Spleen (tissue), 11 donors: ENCODE measurements at regions not wholly inside any gene's neighbourhood (a gene's known extent, or its start where the extent isn't known, plus 50 kb on each side); places are given as distances from the start of the nearest gene placed in this dataset.

Experiments
- DNase-seq: peaks from one replicate; pipeline ENCODE4 v3.0.0-alpha.2; 2020
- H3K27ac ChIP-seq, 8 donors: fragments of 200-600 bp; sonication (generic) in 7 of 8; 1 replicate in 4 of 8; 2 replicates in 4 of 8; pipeline versions ENCODE4 v1.5.0 to v1.8.0; 2016 to 2021; ENCODE audit warnings: inconsistent platforms in 4 of 8, mild to moderate bottlenecking in 4 of 8, moderate library complexity in 1 of 8
- H3K27me3 ChIP-seq, 7 donors: fragments of 200-600 bp; sonication (generic) in 6 of 7; replicated peaks in 1 of 7; 1 replicate in 4 of 7; 2 replicates in 3 of 7; pipeline versions ENCODE4 v1.5.0 to v1.8.0; 2016 to 2021; ENCODE audit warnings: inconsistent platforms in 3 of 7, mild to moderate bottlenecking in 1 of 7
- H3K36me3 ChIP-seq, 6 donors: fragments of 200-600 bp; sonication (generic) in 5 of 6; 1 replicate in 4 of 6; 2 replicates in 2 of 6; pipeline versions ENCODE4 v1.5.0 to v1.8.0; 2016 to 2021; ENCODE audit warnings: inconsistent platforms in 2 of 6
- H3K4me1 ChIP-seq, 6 donors: fragments of 200-600 bp; sonication (generic) in 5 of 6; 1 replicate in 3 of 6; 2 replicates in 3 of 6; pipeline versions ENCODE4 v1.5.0 to v1.8.0; 2016 to 2021; ENCODE audit warnings: inconsistent platforms in 3 of 6
- H3K4me3 ChIP-seq, 8 donors: fragments of 200-600 bp; sonication (generic) in 7 of 8; 1 replicate in 4 of 8; 2 replicates in 4 of 8; pipeline versions ENCODE4 v1.5.0 to v1.8.0; 2016 to 2021; ENCODE audit warnings: inconsistent platforms in 4 of 8, mild to moderate bottlenecking in 4 of 8, moderate library complexity in 2 of 8
- H3K9me3 ChIP-seq, 8 donors: fragments of 200-600 bp; sonication (generic) in 7 of 8; 1 replicate in 4 of 8; 2 replicates in 4 of 8; pipeline versions ENCODE4 v1.5.0 to v1.8.0; 2016 to 2021; ENCODE audit warnings: inconsistent platforms in 4 of 8
- POLR2A ChIP-seq, 3 donors: fragments of 450-650 bp; IDR thresholded peaks; one replicate each; pipeline ENCODE4 v1.5.1; 2017; ENCODE audit warnings: antibody characterized with exemption in 3 of 3, mild to moderate bottlenecking in 1 of 3
- POLR2AphosphoS5 ChIP-seq, 3 donors: sonication (generic); formaldehyde crosslinking; IDR thresholded peaks; one replicate each; pipeline ENCODE4 v1.5.1; 2017; ENCODE audit warnings: antibody characterized with exemption in 3 of 3
- WGBS, 5 donors: extraction: QIAGEN DNeasy Blood & Tissue Kit in 3 of 5; methylation state at CpG; one replicate each; pipeline versions ENCODE4 v1.1.5 to v1.1.7; 2013 to 2018; 5-methylcytosine and 5-hydroxymethylcytosine counted together
- intact Hi-C: fragments of 100-400 bp; cut with DNase I; formaldehyde crosslinking; loops from one replicate; pipeline ENCODE4 v1.15.0; 2023; ENCODE audit warnings: low total_unique reads
- TF ChIP-seq, protein P1 (sequence below), 11 experiments: fragments of 200-600 bp in 7 of 11; fragments of 450-650 bp in 4 of 11; sonication (generic) in 4 of 11; IDR thresholded peaks in 8 of 11; conservative IDR thresholded peaks in 3 of 11; 1 replicate in 7 of 11; 2 replicates in 4 of 11; pipeline versions ENCODE4 v1.4.0 to v1.8.0; 2016 to 2021; ENCODE audit warnings: antibody characterized with exemption in 11 of 11, inconsistent platforms in 4 of 11, mild to moderate bottlenecking in 1 of 11
- donor health status: healthy with polysubstance abuse.
- donor health status: DM: no; HTN: no; CAD: no; lungs with moderate emphysema.
- donor health status: DM: no; HTN: no; CAD: no.
- donor health status: Bipolar disorder and iron deficiency.
- donor health status: healthy.
- donor health status: DM: no; HTN: no; CAD: no.
- donor health status: DM: yes; HTN: yes; CAD: no.

GRCh38 chr13:65829241-65830008 lies 1400.7 kb downstream of the PCDH9 start:
- Histone ChIP-seq H3K36me3 (no peaks in the 10 kb centered on the region), H3K27ac (no peak overlapping the region), H3K4me1 (no peaks in the 10 kb centered on the region), H3K9me3 (peaks cover 0 to 14% (median 0%) of the 10 kb centered on the region in 8 donors), H3K27me3 (no peaks in the 10 kb centered on the region), H3K4me3 (no peak overlapping the region)
- DNase-seq = peak; percentile 61
- intact Hi-C loops = no loop called here
- 79 to 94% (median 90%) methylated on average over 12 to 16 of the region's 16 CpGs for WGBS, 5 donors
- TF ChIP-seq, protein P1, sequence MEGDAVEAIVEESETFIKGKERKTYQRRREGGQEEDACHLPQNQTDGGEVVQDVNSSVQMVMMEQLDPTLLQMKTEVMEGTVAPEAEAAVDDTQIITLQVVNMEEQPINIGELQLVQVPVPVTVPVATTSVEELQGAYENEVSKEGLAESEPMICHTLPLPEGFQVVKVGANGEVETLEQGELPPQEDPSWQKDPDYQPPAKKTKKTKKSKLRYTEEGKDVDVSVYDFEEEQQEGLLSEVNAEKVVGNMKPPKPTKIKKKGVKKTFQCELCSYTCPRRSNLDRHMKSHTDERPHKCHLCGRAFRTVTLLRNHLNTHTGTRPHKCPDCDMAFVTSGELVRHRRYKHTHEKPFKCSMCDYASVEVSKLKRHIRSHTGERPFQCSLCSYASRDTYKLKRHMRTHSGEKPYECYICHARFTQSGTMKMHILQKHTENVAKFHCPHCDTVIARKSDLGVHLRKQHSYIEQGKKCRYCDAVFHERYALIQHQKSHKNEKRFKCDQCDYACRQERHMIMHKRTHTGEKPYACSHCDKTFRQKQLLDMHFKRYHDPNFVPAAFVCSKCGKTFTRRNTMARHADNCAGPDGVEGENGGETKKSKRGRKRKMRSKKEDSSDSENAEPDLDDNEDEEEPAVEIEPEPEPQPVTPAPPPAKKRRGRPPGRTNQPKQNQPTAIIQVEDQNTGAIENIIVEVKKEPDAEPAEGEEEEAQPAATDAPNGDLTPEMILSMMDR (IDR thresholded peaks at IDR 0.05 in 8 of 11, conservative IDR thresholded peaks at IDR 0.05 in 3 of 11) = no peak
- TF ChIP-seq POLR2A (IDR thresholded peaks at IDR 0.05) (no peak), POLR2AphosphoS5 (IDR thresholded peaks at IDR 0.05) (no peak)

- WGBS, 5 donors = 78 to 90% (median 82%) methylated on average over 5 of the region's 5 CpGs
- TF ChIP-seq POLR2AphosphoS5 (IDR thresholded peaks at IDR 0.05) (no peak), POLR2A (IDR thresholded peaks at IDR 0.05) (no peak)
- TF ChIP-seq, protein P1 (IDR thresholded peaks at IDR 0.05 in 8 of 11, conservative IDR thresholded peaks at IDR 0.05 in 3 of 11) = no peak
- no peak for DNase-seq
- H3K27ac ChIP-seq = no peak overlapping the region
- H3K4me3 ChIP-seq = no peak overlapping the region
- H3K36me3 ChIP-seq = no peaks in the 10 kb centered on the region
- intact Hi-C loops = no loop called here
- H3K4me1 ChIP-seq = no peaks in the 10 kb centered on the region
- H3K9me3 ChIP-seq = peaks cover 0 to 14% (median 0%) of the 10 kb centered on the region in 8 donors
- H3K27me3 ChIP-seq = no peaks in the 10 kb centered on the region
Observed at GRCh38 chr13:65826657-65827056, 1403.5 kb downstream of the PCDH9 start.

GRCh38 chr13:65825039-65825438 lies 1405.1 kb downstream of the PCDH9 start:
- Histone ChIP-seq H3K4me3 (no peak overlapping the region), H3K27ac (no peak overlapping the region), H3K27me3 (no peaks in the 10 kb centered on the region), H3K9me3 (peaks cover 0 to 10% (median 0%) of the 10 kb centered on the region in 8 donors), H3K36me3 (no peaks in the 10 kb centered on the region), H3K4me1 (no peaks in the 10 kb centered on the region)
- TF ChIP-seq POLR2A (IDR thresholded peaks at IDR 0.05) (no peak), POLR2AphosphoS5 (IDR thresholded peaks at IDR 0.05) (no peak)
- TF ChIP-seq, protein P1 (IDR thresholded peaks at IDR 0.05 in 8 of 11, conservative IDR thresholded peaks at IDR 0.05 in 3 of 11) = no peak
- intact Hi-C loops = no loop called here
- 77 to 93% (median 87%) methylated on average over 1 of the region's 1 CpG for WGBS, 5 donors
- DNase-seq = no peak

DNA sequence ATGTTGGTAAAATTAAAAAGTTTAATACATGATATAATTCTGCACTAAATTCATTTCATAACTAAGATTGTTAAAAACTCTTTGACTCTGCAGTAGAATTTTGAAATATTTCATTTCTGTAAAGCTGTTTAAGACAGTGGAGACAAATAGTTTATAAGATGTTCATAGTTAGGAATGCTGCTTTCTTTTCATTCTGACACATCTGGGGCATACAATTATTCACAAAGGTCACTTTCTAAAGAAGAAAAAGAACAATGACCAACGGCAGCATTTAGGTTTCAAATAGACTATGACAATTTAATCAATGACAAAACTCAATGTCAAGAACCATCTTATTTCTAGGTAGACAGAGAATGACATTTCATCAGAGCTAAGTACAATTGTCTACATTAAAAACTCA lies 1422.1 kb downstream of the PCDH9 start:
- intact Hi-C loops = no loop called here
- Histone ChIP-seq H3K27me3 (no peaks in the 10 kb centered on the region), H3K27ac (no peak overlapping the region), H3K4me3 (no peak overlapping the region), H3K9me3 (peaks cover 0 to 12% (median 2%) of the 10 kb centered on the region in 8 donors), H3K4me1 (no peaks in the 10 kb centered on the region), H3K36me3 (no peaks in the 10 kb centered on the region)
- WGBS, 5 donors = 52 to 83% (median 68%) methylated on average over 1 of the region's 1 CpG
- DNase-seq = no peak
- no peak for TF ChIP-seq POLR2A (IDR thresholded peaks at IDR 0.05)
- TF ChIP-seq, protein P1 (IDR thresholded peaks at IDR 0.05 in 8 of 11, conservative IDR thresholded peaks at IDR 0.05 in 3 of 11) = no peak
- no peak for TF ChIP-seq POLR2AphosphoS5 (IDR thresholded peaks at IDR 0.05)
